ENCODE measurements at regions not wholly inside any gene's neighbourhood (a gene's known extent, or its start where the extent isn't known, plus 50 kb on each side); places are given as distances from the start of the nearest gene placed in this dataset.

DNA sequence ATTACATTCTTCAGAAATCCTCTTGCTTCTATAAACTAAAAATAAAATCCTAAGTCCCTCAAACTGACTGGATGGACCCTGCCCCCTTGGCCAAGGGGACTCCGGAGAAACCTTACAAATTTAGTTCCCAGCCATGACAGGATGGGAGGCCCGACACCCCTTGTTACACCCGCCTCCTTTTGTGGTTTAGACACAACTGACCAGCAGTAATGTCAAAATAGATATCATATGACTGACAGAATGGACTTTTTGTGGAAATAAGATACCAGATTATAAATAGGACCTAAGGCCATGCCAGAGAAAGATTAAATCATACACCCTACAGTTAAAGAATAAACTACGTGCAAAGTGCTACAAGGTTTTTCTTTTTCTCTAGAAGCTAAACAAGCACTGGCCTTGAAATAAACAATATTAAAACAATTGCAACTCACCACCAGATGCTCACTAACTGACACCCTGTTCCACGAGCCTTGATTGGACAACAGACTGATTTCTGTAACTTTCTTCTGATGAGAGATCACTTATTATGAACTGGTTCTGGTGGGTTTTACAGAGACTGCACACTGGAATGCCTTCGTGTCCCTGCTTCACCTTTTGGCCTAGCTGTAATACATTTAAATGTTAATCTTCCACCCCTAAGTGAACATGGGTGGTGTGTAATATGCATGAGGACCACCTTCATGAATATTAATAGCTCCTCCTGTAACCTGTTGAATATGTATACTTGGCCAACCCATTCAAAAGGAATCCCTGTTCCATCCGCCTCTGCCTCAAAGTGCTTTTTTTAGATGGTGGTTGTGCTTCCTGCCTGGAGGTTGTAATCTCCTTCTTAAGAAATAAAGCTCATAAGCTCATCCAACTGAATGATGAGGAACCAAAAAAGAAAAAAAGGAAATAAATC is 99.6 kb downstream of the ODF2L start:
- no peak overlapping the region for H3K4me3 ChIP-seq
- no peaks in the 10 kb centered on the region for H3K36me3 ChIP-seq
- TF ChIP-seq POLR2A (IDR thresholded peaks at IDR 0.05) (no peak), POLR2AphosphoS5 (IDR thresholded peaks at IDR 0.05; ENCODE audit: insufficient read depth in 1 of 2, low read depth in 1 of 2) (no peak)
- TF ChIP-seq, protein P1, sequence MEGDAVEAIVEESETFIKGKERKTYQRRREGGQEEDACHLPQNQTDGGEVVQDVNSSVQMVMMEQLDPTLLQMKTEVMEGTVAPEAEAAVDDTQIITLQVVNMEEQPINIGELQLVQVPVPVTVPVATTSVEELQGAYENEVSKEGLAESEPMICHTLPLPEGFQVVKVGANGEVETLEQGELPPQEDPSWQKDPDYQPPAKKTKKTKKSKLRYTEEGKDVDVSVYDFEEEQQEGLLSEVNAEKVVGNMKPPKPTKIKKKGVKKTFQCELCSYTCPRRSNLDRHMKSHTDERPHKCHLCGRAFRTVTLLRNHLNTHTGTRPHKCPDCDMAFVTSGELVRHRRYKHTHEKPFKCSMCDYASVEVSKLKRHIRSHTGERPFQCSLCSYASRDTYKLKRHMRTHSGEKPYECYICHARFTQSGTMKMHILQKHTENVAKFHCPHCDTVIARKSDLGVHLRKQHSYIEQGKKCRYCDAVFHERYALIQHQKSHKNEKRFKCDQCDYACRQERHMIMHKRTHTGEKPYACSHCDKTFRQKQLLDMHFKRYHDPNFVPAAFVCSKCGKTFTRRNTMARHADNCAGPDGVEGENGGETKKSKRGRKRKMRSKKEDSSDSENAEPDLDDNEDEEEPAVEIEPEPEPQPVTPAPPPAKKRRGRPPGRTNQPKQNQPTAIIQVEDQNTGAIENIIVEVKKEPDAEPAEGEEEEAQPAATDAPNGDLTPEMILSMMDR (IDR thresholded peaks at IDR 0.05) = no peak
- no peaks in the 10 kb centered on the region for H3K27me3 ChIP-seq
- H3K4me1 ChIP-seq = no peaks in the 10 kb centered on the region
- no peak overlapping the region for H3K27ac ChIP-seq
- no peaks in the 10 kb centered on the region for H3K9me3 ChIP-seq
- no peak for DNase-seq (ENCODE audit: extremely low spot score in 2 of 2)
- intact Hi-C loops (cut with DNase I) = loop anchor here (10.0 kb wide), 1 partner anchor 72 kb away; no protein-coding TSS in a partner anchor

DNA sequence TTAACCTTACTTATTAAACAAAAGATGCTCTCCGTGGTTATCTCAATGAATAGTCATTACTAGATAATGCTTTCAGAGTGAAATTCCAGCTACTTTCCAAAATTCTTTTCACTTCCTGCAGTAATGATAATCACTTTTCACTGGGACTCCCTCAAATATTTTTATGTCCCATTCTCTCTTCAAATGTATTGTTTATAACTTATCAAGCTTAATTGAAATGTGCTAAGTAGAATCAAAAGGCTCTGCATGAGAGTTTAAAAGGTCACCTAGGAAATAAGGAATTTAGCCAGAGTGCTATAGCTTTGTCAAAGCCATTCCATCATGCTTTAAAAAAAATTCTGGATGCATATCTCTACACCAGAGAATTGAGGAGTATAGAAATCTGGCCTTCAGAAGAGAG is 106.4 kb downstream of the ODF2L start:
- intact Hi-C loops (cut with DNase I) = loop anchor here (10.0 kb wide), 1 partner anchor 65 kb away; no protein-coding TSS in a partner anchor
- Histone ChIP-seq H3K4me3 (no peak overlapping the region), H3K4me1 (no peaks in the 10 kb centered on the region), H3K27me3 (no peaks in the 10 kb centered on the region), H3K27ac (no peak overlapping the region), H3K36me3 (no peaks in the 10 kb centered on the region), H3K9me3 (no peaks in the 10 kb centered on the region)
- DNase-seq (ENCODE audit: extremely low spot score in 2 of 2) = no peak
- no peak for TF ChIP-seq POLR2A (IDR thresholded peaks at IDR 0.05)
- TF ChIP-seq, protein P1 (IDR thresholded peaks at IDR 0.05) = no peak
- TF ChIP-seq POLR2AphosphoS5 (IDR thresholded peaks at IDR 0.05; ENCODE audit: insufficient read depth in 1 of 2, low read depth in 1 of 2) = no peak

DNA sequence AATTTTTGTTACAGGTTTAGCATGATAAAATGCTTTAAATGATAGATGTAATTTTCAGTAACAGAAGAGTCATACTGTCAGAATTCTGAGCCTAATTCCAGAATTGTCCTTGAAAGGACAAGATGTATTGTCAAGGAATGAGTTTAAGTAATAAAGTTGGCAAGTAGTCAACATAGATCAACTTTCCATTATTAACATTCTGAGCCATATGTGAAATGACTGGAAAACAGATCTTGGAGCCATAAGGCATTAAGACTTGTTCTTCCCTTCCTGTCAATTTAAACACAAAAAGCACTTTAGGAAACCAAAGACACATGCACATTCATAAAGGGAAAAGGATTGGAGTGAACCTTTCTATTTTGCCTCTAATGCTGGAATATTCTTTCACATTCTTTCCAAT is 107.0 kb downstream of the ODF2L start:
- Histone ChIP-seq H3K9me3 (no peaks in the 10 kb centered on the region), H3K27ac (no peak overlapping the region), H3K4me3 (no peak overlapping the region), H3K36me3 (no peaks in the 10 kb centered on the region), H3K4me1 (no peaks in the 10 kb centered on the region), H3K27me3 (no peaks in the 10 kb centered on the region)
- intact Hi-C loops (cut with DNase I) = no loop called here
- no peak for TF ChIP-seq POLR2AphosphoS5 (IDR thresholded peaks at IDR 0.05; ENCODE audit: insufficient read depth in 1 of 2, low read depth in 1 of 2)
- TF ChIP-seq, protein P1 (IDR thresholded peaks at IDR 0.05) = no peak
- no peak for TF ChIP-seq POLR2A (IDR thresholded peaks at IDR 0.05)
- no peak for DNase-seq (ENCODE audit: extremely low spot score in 2 of 2)

DNA sequence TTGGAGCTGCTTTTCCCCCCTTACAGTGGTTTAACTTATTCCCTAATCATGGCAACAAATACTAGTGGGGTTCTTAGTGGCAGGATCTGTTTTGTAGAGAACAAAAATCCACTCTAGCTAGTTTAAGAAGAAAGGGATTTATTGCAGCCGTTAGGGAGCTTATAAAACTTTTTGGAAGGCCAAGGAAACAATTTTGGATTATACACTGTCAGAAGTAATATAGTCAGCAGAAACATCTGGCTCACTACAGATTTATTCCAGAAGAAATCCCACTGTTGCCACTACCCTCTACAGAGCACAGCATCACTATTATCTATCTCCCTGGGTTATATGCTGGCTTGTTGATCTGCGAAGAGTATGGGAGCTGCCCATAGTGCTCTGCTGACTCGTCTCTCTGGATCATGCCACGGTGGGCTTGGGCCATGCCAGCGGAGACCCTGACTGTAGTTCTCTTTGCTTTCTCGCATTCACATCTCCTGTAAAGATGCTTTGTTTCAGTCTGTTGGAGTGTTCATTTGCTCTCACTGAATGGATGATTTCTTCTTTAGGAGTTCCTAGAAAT is 107.5 kb downstream of the ODF2L start:
- Histone ChIP-seq H3K4me1 (no peaks in the 10 kb centered on the region), H3K27me3 (no peaks in the 10 kb centered on the region), H3K36me3 (no peaks in the 10 kb centered on the region), H3K4me3 (no peak overlapping the region), H3K9me3 (no peaks in the 10 kb centered on the region), H3K27ac (no peak overlapping the region)
- DNase-seq (ENCODE audit: extremely low spot score in 2 of 2) = no peak
- intact Hi-C loops (cut with DNase I) = no loop called here
- TF ChIP-seq, protein P1 (IDR thresholded peaks at IDR 0.05) = no peak
- no peak for TF ChIP-seq POLR2A (IDR thresholded peaks at IDR 0.05)
- TF ChIP-seq POLR2AphosphoS5 (IDR thresholded peaks at IDR 0.05; ENCODE audit: insufficient read depth in 1 of 2, low read depth in 1 of 2) = no peak

DNA sequence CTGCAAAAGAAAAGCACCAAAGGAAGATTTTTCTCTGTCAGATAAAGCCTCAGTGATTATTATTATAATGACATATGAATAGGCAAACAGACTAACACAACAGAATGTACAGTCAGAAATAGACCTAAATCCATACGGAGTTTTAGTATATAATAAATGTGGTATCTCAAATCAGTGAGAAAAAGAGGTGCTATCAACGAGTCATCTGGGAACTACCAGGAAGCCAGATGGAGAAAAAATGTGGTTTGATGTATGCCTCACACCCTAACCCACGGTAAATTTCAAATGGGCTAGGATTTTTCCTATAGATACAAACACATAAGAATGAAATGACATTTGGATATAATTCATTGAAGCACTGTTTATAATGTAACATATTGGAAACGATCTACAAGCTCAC is 110.3 kb downstream of the ODF2L start:
- Histone ChIP-seq H3K36me3 (no peaks in the 10 kb centered on the region), H3K4me3 (no peak overlapping the region), H3K27me3 (no peaks in the 10 kb centered on the region), H3K4me1 (no peaks in the 10 kb centered on the region), H3K27ac (no peak overlapping the region), H3K9me3 (no peaks in the 10 kb centered on the region)
- TF ChIP-seq, protein P1 (IDR thresholded peaks at IDR 0.05) = no peak
- TF ChIP-seq POLR2AphosphoS5 (IDR thresholded peaks at IDR 0.05; ENCODE audit: insufficient read depth in 1 of 2, low read depth in 1 of 2) = no peak
- no peak for TF ChIP-seq POLR2A (IDR thresholded peaks at IDR 0.05)
- intact Hi-C loops (cut with DNase I) = no loop called here
- DNase-seq (ENCODE audit: extremely low spot score in 2 of 2) = no peak
